ENCODE measurements at regions not wholly inside any gene's neighbourhood (a gene's known extent, or its start where the extent isn't known, plus 50 kb on each side); places are given as distances from the start of the nearest gene placed in this dataset.

DNA sequence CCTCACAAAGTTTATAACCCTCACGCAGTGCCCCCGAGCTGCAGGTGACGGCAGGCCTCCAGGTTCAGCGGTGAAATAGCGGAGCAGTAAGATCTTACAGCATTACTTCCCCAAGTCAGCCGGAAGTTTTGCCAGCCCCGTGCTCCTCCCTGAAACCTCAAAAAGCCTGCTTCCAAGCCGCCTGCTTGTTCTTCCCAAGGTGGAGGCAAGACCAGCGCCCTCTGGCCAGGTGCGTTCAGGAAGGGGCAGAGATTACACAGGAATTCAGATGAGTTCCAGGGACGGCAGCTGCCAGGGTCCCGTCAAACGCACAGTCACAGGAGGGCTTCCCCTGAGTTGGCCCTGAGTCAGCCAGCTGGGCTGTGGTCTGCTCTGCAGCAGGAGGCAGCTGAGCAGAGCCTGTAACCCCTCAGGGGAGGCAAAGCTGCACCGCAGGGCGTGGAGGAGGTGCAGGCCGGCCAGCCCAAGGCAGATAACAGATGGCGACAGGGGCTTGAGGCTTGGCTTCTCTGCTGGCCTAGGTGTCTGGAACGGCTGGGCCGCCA lies 124.1 kb upstream of the RPS6KA2 start:
- no peak for DNase-seq (ENCODE audit: low read depth in 2 of 2)

DNA sequence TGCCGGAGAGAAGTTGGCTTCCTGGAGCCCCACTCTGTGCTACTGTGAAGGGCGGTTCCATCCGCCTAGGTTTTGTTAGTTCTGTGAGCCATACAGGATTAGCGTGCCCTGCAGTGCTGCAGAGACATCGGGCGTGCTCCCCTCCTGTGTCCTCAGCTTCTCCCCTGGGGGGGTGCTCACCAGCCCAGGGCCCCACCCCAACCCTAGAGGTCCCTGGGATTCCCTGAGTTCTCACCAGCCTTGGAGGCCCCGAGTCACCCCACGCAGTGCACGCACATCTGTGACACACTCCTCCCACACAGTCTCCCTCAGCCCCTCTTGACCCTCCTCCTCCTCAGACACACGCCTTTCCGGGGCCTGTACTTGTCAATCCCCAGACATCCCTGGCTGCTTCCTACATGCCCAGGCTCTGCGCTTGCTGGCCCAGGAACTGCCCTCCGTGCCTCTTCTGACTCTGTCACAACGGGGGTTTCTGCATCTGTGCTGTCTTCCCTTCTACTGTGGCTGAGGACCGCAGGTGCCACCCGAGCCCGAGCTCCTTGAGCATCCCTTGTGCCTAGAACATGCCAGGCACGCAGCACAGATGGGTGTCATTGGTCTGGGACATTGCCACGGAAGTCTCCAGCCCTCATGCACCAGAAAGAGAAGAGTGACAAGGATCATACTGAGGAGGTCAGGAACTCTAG lies 123.2 kb upstream of the RPS6KA2 start:
- DNase-seq (ENCODE audit: low read depth in 2 of 2): no peak

DNA sequence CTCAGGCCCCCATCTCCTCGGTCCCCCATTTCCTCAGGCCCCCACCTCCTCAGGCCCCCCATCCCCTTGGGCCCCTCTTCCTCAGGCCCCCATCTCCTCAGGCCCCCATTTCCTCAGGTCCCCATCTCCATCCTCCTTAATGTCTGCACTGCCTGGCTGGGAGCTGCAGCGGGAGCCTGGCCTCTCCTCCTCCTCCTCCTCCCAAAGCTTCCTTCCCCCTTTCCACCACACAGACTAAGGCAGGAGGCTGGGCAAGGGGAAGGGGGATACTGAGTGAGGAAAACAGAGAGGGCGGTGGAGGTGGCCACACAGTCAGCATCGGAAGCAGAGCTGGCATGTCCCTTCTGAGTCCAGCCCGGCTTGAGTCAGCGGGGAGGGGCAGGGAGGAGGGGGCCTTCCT lies 122.6 kb upstream of the RPS6KA2 start:
- DNase-seq (ENCODE audit: low read depth in 2 of 2): no peak

DNA sequence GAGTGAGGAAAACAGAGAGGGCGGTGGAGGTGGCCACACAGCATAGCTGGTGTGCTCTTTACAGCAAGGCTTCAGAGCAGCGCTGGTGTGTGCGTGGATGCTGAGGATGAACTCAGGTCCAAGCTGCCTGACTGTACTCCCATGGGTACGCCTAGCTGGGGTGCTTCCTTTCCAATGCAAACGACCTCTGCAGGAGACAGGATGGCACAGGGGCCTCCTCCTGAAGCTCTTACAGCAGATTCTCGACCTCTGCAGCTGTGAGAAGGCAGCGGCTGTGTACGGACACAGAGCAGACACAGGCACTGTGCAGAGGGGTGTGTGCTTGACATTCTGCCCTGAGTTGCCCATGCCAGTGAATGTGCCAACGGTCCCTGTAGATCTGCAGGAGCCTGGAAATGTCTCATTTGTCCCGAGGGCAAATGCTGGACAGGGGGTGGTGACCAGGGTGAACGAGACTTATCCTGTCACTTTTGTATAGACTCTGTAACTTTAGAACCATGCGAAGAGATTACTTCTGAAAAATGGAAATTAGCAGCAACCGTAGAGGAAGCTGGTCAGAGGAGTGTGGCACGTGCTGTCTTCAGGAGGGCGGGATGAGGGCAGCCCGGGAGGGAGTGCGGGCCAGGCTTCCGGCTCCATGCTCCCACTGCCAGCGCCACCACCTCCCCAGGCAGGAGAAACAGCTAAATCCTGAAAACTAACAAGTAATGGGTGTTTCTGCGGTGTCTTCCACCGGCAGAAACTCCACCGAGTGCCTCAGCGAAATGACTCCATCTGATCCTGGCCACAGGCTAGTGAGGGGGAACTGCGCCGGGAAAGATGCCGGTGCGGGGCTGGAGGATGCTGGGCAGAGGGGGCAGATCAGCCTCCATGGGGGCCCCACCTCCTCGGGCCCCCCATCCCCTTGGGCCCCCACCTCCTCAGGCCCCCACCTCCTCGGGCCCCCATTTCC lies 120.9 kb upstream of the RPS6KA2 start:
- no peak for DNase-seq (ENCODE audit: low read depth in 2 of 2)

DNA sequence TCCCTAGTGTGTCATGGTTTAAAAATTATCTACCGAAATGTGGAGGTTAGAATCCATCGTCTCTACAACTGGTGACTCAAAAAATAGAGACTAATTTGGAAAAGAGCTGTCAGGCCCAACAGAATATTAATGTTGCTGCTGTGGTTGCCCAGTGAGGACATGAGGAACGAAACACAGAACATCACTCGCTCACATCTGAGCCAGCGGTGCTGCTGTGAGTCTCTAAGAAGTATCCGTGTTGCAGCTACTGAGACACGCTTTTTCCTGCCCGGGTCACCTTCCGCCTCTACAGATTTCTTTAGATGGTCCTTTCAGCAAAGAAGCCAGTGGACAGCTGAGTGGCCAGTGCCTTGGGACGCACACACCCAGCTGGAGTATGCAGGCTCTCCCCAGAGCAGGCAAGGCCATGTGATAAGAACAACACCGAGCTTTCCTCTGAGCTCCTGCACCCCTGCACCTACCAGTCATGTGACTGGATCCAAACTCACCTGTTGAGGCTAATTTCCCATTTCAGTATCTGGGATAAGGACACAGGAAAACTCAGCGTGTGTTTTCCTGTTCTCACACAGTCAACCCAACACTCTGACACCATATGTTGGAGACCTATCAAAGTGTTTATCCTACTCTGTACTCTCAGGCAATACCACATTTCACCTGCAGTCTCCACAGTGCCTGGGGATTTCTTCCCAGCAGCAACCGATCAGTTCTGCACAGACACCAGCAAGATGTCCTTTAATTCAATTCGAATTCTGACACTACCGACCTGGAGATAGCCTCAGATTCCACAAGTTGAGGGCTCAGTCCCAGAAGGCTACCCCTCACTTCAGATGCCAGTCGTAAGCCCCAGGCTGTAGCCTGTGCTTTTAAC lies 119.0 kb upstream of the RPS6KA2 start:
- no peak for DNase-seq (ENCODE audit: low read depth in 2 of 2)

DNA sequence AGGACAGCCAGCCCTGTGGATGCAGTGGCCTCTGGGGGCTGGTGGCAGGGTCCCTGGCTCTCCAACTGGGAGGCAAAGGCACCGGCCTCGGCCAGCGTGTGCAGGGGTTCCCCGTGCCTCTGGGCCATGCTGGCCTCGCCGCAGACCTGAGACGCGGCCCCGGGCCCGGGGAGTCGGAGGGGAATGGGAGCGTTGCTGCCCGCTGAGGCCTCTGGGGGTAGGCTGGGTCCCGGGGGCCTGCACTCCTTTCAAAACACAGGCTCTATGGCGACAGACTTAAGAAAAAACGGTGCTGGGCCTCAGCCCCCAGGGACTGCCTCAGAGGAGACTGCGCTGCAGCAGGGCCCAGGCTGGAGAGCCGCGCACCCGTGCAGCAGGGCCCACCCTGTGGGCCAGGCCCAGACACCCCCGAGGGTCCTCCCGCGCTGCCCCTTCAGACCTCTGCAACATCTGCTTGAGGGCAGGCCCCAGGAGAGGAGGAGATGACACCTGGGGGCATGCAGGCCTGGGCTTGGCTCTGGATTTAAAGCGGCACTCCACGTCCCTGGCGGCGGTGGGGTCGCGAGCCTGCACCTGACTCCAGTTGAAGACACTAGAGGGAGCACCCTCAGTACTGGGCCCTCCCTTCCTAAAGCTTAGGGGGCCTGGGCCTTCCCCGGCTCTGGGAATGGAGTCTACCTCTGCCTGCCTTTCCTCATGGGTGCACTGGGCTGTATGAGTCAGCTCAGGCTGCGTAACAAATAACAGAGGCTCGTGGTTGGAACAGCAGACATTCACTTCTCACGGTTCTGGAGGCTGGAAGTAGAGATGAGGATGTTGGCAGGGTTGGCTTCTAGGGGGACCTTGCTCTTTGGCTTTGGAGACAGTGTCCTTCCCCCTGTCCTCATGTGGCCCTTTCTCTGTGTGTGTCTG lies 117.4 kb upstream of the RPS6KA2 start:
- no peak for DNase-seq (ENCODE audit: low read depth in 2 of 2)

DNA sequence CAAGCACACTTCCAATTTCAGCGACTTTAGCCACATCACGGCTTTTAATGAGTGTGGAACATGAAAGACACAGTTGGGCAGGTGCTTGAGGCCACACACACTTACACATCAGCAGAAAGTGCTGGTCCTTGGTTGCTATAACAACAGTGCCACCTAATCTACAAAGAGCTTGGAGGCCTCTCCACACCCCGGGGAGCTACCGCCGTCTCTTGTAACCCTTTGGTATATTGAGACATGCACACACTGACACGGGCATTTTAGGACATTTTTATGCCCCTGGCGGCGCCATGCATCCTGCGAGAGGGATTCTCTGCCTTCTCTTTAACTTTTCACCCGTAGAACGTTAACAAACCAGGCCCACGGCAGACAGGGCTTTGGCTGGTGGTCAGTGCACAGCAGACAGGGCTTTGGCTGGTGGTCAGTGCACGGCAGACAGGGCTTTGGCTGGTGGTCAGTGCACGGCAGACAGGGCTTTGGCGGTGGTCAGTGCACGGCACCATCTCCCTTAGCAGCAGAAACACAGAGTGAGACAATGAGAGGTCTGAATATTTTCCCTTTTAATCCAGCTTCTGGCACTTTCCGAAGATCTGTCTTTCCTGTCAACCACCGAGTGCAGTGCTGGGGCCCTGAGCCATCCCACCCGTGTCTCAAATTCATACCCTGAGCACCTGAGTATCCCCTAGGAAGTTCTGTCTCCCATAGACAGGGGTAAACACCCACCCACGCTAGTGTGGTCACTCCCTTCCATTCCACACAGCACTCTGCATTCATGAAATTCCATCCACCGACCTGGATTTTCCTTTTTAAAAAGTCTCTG lies 116.6 kb upstream of the RPS6KA2 start:
- no peak for DNase-seq (ENCODE audit: low read depth in 2 of 2)

DNA sequence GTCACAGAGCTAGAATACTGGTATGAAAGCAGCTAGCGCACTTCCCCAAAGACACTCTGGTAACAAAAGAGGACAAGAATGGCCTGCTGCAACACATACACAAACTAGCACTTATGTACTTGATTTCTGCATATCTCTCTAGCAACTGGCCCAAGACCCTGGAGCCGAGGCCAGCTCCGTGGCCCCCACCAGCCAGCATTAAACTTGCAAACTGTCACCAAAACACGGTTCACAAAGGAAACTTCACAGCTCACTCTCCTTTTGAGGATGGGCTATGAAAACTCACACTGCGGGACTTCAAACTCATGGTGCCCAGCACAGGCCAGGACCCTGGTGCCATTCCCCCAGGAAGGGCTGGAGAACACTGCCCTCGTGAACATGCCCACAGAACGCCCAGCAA lies 115.9 kb upstream of the RPS6KA2 start:
- no peak for DNase-seq (ENCODE audit: low read depth in 2 of 2)

DNA sequence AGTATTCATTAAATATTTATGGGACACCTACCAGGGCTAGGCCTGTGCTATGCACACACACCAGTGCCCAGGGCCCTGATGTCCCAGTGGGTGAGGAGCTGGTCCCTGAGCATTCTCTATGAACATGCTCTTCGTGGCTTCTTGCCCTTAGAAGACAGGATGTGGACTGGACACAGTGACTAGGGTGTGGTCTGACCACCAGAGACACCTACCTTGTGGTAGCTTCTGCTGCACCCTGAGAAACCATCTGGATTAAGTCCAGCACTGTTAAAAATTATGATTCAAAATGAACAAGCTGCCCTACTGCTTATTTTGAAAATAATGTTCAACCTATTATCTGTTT lies 112.9 kb upstream of the RPS6KA2 start:
- DNase-seq (ENCODE audit: low read depth in 2 of 2): no peak

DNA sequence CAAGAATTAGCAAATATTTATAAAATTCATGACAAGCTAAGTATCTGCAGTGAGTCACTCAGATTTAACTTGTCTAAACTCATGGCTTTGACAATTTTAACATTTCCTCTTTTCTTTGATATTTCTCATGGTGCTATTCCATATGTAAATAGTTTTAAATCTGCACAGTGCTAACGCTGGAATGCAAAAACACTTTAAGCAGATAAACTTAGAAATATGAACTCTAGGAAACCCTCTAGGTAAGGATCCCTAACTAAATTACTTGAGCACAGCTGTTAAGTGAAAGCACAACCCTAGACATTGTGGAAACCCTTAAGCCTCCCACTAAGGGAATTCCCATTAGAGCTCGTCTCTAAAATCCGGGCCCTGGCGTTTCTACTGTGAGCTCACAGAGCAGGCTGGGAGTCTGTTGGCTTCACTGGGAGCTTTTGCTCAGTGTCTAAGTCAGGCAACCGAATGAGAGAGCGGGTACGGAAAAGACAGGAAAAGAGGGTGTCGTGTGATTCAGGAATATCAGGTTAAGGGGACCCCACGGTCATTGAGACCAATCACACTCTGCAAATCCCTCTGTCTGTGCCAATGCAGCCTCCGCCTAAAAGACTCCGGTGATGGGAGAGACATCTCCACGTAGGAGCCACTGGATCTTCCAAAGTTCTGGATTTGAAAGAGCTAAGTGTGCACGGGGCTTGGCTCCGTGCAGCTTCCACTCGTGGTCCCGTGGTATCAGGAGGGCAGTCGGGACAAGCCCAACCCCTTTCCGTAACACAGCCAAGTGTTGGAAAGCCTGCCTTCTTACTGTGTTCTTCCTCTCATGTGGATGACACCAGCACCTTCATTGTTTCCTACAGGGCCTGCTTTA lies 112.3 kb upstream of the RPS6KA2 start:
- DNase-seq (ENCODE audit: low read depth in 2 of 2): no peak

DNA sequence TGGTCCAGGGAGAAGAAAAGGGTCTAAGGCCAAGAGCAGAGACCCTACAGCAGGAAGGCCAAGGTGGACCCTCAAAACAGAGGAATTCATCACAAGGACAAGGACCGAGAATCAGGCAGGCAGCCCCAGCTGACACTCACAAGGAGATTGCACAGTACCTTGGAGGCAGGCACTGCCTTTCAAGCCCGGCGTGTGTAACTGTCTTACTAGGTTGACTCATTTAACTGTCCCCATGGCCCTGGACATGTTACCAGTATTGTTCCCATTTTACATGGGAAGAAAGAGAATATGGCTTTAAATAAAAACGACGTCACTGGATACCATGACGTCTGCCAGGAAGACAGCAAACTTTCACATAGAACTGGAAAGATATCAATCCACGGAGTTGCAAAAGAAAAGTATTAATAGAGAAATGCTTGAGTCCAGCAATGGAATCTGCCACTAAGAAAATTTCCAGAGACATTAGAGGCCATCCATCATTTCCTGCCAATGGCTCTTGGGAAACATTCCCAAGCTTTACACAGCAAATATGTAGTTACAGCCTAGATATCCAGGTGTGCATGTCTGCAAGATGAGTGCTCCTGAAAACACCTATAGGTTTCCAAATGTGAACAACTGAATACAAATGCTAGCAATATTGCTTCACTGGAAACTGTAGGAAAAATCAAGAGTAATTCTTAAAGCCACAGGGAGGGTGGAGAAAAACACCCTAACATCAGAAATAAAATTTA lies 111.5 kb upstream of the RPS6KA2 start:
- no peak for DNase-seq (ENCODE audit: low read depth in 2 of 2)

DNA sequence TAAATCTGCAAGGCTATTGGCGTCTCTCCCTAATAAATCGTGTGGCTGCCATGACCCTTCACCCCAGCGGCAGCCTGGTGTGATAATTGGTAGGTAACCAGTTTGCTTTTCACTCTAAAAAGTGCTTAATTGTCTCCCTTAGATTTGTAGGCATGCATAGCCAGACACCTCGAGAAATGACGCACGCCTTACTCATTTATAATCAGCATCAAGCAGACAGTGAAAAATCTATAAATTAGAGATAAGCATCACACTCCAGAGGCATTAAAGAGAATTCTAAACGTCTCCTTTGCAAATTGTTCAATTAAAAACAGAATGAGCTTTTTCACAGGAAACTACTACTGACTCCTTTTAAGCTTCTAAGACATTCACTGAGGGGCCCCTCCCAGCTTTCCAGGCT lies 110.2 kb upstream of the RPS6KA2 start:
- DNase-seq (ENCODE audit: low read depth in 2 of 2): no peak

DNA sequence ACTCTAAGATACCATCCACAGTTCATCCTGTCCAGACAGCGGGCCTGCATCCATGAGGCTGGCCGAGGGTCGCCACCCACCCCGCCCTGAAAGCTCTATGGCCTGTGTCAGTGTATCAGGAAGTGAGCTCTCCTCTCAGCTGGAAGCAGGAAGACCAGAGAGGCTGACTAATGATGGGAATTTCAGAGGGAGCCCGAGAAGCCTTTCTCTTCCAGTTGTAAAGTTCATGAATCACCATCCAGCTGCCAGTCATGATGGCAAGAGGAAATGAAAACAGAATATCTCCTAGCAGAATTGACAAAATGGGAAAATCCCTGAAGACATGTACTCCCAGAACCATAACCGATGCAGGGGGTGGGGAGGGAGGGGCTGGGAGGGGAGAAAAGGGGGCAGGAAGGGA lies 109.6 kb upstream of the RPS6KA2 start:
- no peak for DNase-seq (ENCODE audit: low read depth in 2 of 2)

DNA sequence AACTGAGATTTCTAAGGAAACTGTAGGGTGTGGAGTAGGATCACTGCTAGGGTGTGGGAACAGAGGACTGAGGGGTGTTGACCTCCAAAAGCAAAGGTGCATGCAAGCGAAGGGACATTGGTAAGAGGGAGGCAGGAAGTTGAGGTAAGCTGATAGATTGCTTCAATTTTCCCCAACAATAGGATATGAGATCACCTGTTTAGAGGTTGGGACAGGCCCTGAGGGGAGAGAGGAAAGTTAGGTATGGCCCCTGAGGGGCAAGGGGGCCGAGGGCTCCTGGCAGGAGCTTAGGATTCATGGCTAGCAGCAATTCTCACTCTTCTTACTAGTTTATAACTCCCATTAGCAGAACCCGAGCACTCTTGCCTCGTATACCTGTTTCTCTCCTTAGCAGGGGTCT lies 106.8 kb upstream of the RPS6KA2 start:
- DNase-seq (ENCODE audit: low read depth in 2 of 2): no peak

DNA sequence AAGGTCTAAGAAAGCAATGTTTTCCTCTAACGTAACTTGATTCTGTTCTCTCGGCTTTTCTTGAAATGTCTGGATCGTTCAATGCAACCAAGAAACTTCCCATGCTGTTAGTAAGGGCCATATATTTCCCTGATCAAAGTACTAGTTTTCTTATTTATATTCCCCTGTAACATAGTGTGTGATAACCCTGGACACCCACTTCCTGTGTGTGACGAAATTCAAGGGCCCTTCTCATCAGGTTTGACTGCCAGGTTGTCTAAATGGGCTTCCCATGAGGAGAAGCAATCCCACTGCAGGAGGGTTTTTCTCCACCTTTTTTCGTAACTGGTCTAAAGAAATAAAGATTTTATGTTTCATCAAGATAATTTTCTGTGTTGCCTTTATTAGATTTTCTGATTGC lies 102.6 kb upstream of the RPS6KA2 start:
- no peak for DNase-seq (ENCODE audit: low read depth in 2 of 2)

DNA sequence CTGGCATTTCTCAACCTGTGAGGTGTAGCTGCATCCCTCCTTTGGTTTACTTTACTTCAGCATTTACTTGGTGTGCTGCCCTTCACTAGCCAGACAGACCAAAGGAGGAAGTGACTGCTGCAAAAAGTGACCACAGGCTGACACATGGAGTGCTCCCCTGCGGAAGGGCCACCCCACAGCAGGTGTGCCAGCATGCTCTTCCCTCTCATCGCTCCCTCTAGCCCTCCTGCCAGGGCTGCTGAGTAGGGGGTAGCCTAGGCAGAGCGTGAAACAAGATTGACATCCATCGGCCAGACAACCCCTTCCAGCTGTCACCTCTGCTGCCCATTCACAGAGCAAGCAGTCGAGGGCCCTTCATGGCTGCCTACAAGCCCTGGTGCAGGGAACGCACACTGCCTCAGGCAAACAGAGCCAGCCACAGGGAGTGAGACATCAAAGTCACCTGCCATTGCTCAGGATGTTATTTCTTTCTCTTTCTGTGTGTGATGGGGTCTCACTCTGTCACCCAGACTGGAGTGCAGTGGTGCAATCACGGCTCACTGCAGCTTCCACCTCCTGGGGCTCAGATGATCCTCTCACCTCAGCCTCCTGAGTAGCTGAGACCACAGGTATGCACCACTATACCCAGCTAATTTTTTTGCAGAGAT lies 102.0 kb upstream of the RPS6KA2 start:
- no peak for DNase-seq (ENCODE audit: low read depth in 2 of 2)

DNA sequence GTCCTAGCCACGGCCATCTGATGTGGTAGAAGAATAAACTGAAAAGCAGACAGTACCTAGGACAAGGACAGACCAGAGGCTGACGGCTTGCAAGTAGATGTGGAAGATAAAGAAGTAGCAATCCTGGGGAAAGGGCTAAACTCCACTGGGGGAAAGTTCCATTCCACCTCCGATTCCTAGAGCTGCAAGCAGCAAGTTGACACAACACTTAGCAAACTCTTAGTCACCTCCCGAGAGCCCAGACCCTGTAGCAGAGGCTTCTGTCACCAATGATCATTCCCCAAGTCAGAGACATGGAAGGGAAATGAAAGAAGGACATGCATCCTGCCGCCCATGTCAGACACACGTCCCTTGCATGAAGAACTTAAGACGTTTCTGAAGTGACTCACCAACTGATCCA lies 99.2 kb upstream of the RPS6KA2 start:
- DNase-seq (ENCODE audit: low read depth in 2 of 2): no peak

DNA sequence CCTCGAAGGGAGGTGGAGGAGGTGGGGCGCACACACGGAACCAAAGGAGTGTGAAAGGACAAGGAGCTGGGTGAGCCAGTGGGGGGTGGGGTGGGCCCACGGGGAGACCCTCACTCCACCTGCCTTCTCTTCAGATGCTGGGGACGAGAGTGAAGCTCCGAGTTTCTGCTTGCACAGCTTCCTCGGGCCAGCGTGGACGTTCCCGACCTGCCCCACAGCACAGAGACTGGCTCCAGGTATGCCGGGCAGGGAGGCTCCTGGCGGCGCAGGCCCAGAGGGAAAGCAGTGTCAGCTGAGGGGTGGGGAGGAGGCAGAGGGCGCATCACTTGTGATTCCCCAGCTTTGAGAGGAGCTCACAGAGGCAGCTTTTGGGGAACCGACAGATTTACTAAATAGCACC lies 98.5 kb upstream of the RPS6KA2 start:
- no peak for DNase-seq (ENCODE audit: low read depth in 2 of 2)

All from activated CD4-positive, alpha-beta T cell treated with anti-CD3 and anti-CD28 coated beads for 24 hours (primary cell).